SIG-M5 treated with dmso at 0.1 percent for 504 hours (cell line): ENCODE measurements at regions not wholly inside any gene's neighbourhood (a gene's known extent, or its start where the extent isn't known, plus 50 kb on each side); places are given as distances from the start of the nearest gene placed in this dataset.
"Not testable (repeated sequence)": the region's sequence is repeated elsewhere in the genome, so short reads cannot be mapped to it uniquely, and the experiment has no call there.

Source experiments
- DNase-seq: peaks from one replicate; lab custom pipeline; 2025; ENCODE audit not compliant: unreplicated experiment; lab: John Stamatoyannopoulos, UW

GRCh38 chrX:140447150-140447549 is 57.7 kb downstream of the SOX3 start:
- DNase-seq, result no peak

DNA sequence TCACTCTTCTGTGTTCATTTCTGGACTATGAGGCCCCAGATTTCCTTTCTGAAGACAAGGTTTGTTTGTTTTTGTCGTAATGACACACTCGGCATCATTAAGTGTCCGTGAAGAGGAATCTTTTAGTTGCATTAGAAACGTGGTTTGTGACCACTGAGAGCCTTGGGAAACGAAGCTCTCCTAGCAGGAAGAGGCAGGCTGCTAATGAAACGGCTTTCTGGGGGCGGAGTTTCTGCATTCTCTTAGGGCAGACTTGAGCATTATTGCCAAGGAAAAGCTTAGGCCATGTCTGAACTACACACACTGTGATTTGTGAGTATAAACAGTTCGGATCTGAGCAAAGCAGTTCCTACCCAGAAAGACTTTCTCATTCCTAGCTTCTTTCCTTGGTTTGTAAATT is 64.0 kb downstream of the SOX3 start:
- DNase-seq, result no peak

DNA sequence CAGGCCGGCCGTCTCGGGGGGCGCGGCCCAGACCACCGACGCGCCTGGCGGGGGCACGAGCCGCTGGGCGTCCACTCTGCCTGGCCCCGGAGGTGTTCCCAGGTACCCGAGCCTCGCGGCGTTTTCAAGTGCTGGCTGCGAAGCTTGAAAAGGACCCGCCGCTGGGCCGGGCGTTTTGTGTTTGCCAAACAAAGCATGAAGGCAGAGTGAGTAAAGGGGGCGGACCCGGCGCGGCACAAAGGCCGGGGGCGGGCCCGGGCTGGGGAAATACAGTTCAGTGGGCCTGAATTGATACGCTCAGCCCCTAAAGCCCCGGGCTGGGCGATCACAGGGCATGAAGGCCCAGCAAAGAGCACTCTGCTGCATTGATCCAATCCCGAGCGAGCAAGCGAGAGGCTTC is 65.4 kb downstream of the SOX3 start:
- no peak for DNase-seq

- DNase-seq, result no peak
Measured at GRCh38 chrX:140434347-140434746, 70.5 kb downstream of the SOX3 start.

DNA sequence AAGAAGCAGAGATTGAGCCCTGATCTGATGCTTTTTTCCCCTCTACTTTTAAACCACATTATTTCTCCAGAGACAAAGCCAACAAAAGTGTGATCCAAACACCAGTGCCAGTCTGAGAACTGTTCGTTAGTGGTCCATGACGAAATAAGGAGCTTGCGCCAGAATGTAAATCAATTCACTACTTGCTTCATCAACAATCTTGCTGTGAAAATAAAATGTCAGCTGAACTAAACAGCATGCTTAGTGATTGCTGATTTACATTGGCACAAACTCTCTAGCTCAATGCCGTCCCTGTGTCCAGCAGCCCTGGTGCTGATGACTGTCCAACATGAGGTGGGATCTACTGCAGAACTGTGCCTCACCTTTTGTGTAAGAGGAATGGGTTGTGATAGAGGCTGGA is 71.3 kb downstream of the SOX3 start:
- no peak for DNase-seq

GRCh38 chrX:140432346-140433175 is 72.3 kb downstream of the SOX3 start:
- no peak for DNase-seq

GRCh38 chrX:140431521-140431920 is 73.3 kb downstream of the SOX3 start:
- no peak for DNase-seq

GRCh38 chrX:140425712-140426395 is 79.0 kb downstream of the SOX3 start:
- DNase-seq, result no peak

GRCh38 chrX:140422501-140422900 is 82.4 kb downstream of the SOX3 start:
- DNase-seq, result no peak

- DNase-seq, result not testable (repeated sequence)
Measured at GRCh38 chrX:140402131-140402530, 102.7 kb downstream of the SOX3 start.

- not testable (repeated sequence) for DNase-seq
Measured at GRCh38 chrX:140396326-140396725, 108.5 kb downstream of the SOX3 start.

GRCh38 chrX:140393507-140393906 is 111.4 kb downstream of the SOX3 start:
- no peak for DNase-seq

DNA sequence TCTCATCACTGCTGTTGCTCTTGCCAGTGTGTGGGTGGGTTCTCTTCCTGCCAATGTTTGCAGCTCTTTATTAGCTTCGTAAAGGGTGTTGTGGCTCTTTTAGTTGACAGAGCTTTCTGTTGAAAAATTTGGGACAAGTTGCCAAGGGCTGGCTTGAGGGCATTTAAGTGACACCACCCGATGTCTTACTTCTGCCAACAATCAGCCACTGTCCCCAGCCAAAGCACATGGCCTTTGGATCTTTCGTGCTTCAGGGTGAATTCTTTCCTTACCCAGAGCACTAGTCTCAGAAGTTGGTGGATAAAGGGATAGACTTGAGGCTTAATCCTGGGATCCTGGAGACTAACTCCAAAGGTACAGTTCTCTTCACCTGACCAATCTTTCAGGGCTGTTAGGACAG is 113.6 kb downstream of the SOX3 start:
- DNase-seq, result no peak

DNA sequence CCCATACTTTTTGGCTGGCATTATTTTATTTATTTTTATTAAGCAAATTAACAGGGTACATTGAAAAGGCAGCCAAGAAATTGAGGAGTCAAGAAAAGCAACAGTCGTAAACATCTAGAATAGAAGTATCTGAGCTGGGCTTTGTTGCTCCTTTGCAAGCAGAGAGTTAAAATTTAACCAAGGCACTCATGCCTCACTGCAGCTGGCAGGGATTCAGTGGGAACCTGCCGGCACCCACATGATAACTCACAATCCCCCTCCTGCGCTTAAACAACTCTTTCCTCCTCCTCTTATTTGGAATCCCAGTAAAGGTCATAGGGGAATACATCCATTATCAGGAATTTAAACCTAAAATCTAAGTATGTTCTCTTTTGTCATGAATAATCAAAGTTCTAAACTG is 115.5 kb downstream of the SOX3 start:
- DNase-seq, result no peak

DNA sequence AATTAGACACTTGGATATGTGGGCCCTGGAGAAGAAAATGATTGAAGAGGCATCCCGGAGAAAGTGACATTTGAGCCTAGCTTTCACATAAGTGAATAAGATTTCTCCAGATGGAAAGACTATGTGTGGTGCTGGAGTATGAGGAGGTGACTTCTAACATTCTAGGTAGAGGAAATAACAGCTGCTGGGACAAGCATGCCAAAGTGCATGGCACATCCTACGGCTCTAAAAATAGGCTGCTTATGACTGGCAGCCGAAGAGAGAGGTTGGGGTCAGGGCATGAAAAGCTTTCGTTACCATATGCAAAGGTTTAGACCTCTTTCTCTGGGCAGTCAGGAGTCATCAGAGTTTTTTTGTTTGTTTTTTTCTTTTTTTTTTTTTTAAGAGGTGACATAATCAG is 142.0 kb downstream of the SOX3 start:
- no peak for DNase-seq

GRCh38 chrX:140360924-140361323 is 143.9 kb downstream of the SOX3 start:
- no peak for DNase-seq

GRCh38 chrX:140360284-140360683 is 144.6 kb downstream of the SOX3 start:
- DNase-seq, result no peak

DNA sequence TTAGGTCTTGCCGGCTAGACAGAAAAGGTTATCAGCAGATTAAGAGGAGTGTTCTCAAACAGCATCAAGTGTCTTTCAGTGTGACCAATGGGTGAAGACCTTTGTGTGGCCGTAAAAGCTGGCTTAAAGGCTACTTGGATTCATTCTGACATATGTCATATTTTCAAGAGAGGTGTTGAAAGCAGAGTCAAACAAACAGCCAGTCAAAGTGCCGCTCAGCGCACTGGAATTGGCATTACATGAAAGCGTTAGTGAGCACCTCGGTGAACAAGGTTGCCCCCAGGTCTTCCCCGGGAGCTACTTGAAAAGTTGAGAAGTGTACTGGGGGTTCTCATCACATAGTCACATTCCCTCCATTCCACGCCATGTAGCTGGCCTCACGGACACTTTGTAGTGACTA is 148.9 kb downstream of the SOX3 start:
- no peak for DNase-seq

DNA sequence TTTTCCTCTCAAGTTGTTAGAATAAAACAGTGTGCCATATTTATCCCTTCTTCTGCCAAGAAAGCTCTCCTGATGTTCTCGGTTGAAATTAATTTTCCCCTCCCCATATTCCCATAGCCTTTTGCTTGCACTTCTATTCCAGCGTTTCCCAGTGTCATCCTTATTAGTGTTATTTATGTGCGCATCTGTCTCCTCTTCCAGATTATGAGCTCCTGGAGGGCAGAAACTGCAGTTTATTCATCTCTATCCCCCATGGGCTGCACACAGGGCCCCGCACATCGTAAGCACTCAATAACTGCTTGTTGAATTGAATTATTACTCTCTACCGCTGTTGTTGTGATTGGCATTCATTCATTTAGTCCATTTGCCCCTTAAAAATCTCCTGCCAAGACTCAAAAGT is 149.4 kb downstream of the SOX3 start:
- DNase-seq, result no peak

GRCh38 chrX:140354431-140355120 is 150.3 kb downstream of the SOX3 start:
- no peak for DNase-seq

- DNase-seq, result no peak
Measured at GRCh38 chrX:140346729-140347128, 158.1 kb downstream of the SOX3 start.
